GM21528 (cell line): ENCODE measurements at regions not wholly inside any gene's neighbourhood (a gene's known extent, or its start where the extent isn't known, plus 50 kb on each side); places are given as distances from the start of the nearest gene placed in this dataset.
"Not testable (repeated sequence)": the region's sequence is repeated elsewhere in the genome, so short reads cannot be mapped to it uniquely, and the experiment has no call there.

ENCODE experiments used
- ATAC-seq: cut with Tn5 transposase; IDR thresholded peaks from one replicate; pipeline ENCODE4 v1.9.1; 2021; ENCODE audit warnings: mild to moderate bottlenecking, moderate library complexity; ENCODE audit not compliant: unreplicated experiment, low FRiP score

- ATAC-seq = no peak
Observed at GRCh38 chr5:164975986-164976385, 1470.6 kb downstream of the MAT2B start.

- ATAC-seq = no peak
Observed at GRCh38 chr5:164980480-164980879, 1475.1 kb downstream of the MAT2B start.

- ATAC-seq = no peak
Observed at GRCh38 chr5:164998142-164998541, 1492.7 kb downstream of the MAT2B start.

- ATAC-seq = no peak
Observed at GRCh38 chr5:164998590-164998989, 1493.2 kb downstream of the MAT2B start.

GRCh38 chr5:165000479-165001190 is 1495.2 kb downstream of the MAT2B start:
- no peak for ATAC-seq

GRCh38 chr5:165003283-165003682 is 1497.9 kb downstream of the MAT2B start:
- ATAC-seq = no peak

GRCh38 chr5:165004175-165004574 is 1498.8 kb downstream of the MAT2B start:
- no peak for ATAC-seq

- ATAC-seq = no peak
Observed at GRCh38 chr5:165014439-165014838, 1509.0 kb downstream of the MAT2B start.

GRCh38 chr5:165015126-165015525 is 1509.7 kb downstream of the MAT2B start:
- no peak for ATAC-seq

GRCh38 chr5:165015547-165015946 is 1510.1 kb downstream of the MAT2B start:
- ATAC-seq = no peak

- no peak for ATAC-seq
Observed at GRCh38 chr5:165026971-165027370, 1521.6 kb downstream of the MAT2B start.

GRCh38 chr5:165028356-165028755 is 1522.9 kb downstream of the MAT2B start:
- ATAC-seq = no peak

- ATAC-seq = no peak
Observed at GRCh38 chr5:165029099-165029870, 1523.9 kb downstream of the MAT2B start.

GRCh38 chr5:165030971-165031370 is 1525.6 kb downstream of the MAT2B start:
- ATAC-seq = no peak

- ATAC-seq = no peak
Observed at GRCh38 chr5:165031371-165031770, 1526.0 kb downstream of the MAT2B start.

- no peak for ATAC-seq
Observed at GRCh38 chr5:165035520-165035919, 1530.1 kb downstream of the MAT2B start.

- no peak for ATAC-seq
Observed at GRCh38 chr5:165039748-165040147, 1534.3 kb downstream of the MAT2B start.

- not testable (repeated sequence) for ATAC-seq
Observed at GRCh38 chr5:165045941-165046340, 1540.5 kb downstream of the MAT2B start.

GRCh38 chr5:165055476-165055875 is 1550.1 kb downstream of the MAT2B start:
- ATAC-seq = no peak

GRCh38 chr5:165057145-165057544 is 1551.7 kb downstream of the MAT2B start:
- no peak for ATAC-seq

- no peak for ATAC-seq
Observed at GRCh38 chr5:165066751-165067385, 1561.4 kb downstream of the MAT2B start.
